Stomach (tissue), 8 donors: ENCODE measurements at regions not wholly inside any gene's neighbourhood (a gene's known extent, or its start where the extent isn't known, plus 50 kb on each side); places are given as distances from the start of the nearest gene placed in this dataset.

Source experiments
- DNase-seq, 2 donors: peaks; one replicate each; pipeline versions ENCODE4 v3.0.0 to v3.0.0-alpha.2; 2013 to 2019
- H3K27ac ChIP-seq, 5 donors: fragments of 200-600 bp in 4 of 5; sonication (generic) in 4 of 5; one replicate each; pipeline ENCODE4 v1.5.1; 2013 to 2019; ENCODE audit warnings: mild to moderate bottlenecking in 1 of 5, moderate library complexity in 1 of 5
- H3K27me3 ChIP-seq, 3 donors: fragments of 200-600 bp; sonication (generic); one replicate each; pipeline ENCODE4 v1.5.1; 2017 to 2019; ENCODE audit warnings: mixed run types in 1 of 3
- H3K36me3 ChIP-seq, 4 donors: fragments of 200-600 bp; sonication (generic); 1 replicate in 3 of 4; 2 replicates in 1 of 4; pipeline ENCODE4 v1.5.1; 2016 to 2019
- H3K4me1 ChIP-seq, 4 donors: fragments of 200-600 bp; sonication (generic); one replicate each; pipeline ENCODE4 v1.5.1; 2016 to 2019
- H3K4me3 ChIP-seq, 4 donors: fragments of 200-600 bp; sonication (generic) in 3 of 4; one replicate each; pipeline ENCODE4 v1.5.1; 2016 to 2019; ENCODE audit warnings: mild to moderate bottlenecking in 1 of 4
- H3K9me3 ChIP-seq, 4 donors: fragments of 200-600 bp; sonication (generic); one replicate each; pipeline ENCODE4 v1.5.1; 2016 to 2019
- EP300 ChIP-seq: sonication (generic); formaldehyde crosslinking; IDR thresholded peaks from one replicate; pipeline ENCODE4 v1.6.1; 2017; ENCODE audit warnings: antibody characterized with exemption
- POLR2A ChIP-seq, 4 donors: fragments of 450-650 bp; IDR thresholded peaks; one replicate each; pipeline ENCODE4 v1.6.1; 2016; ENCODE audit warnings: antibody characterized with exemption in 4 of 4, control low read depth in 2 of 4, mild to moderate bottlenecking in 1 of 4, moderate library complexity in 1 of 4
- POLR2AphosphoS5 ChIP-seq, 3 donors: sonication (generic); formaldehyde crosslinking; IDR thresholded peaks; one replicate each; pipeline ENCODE4 v1.6.1; 2016; ENCODE audit warnings: antibody characterized with exemption in 3 of 3
- WGBS, 5 donors: extraction: QIAGEN DNeasy Blood & Tissue Kit in 3 of 5; methylation state at CpG; one replicate each; pipeline versions ENCODE4 v1.1.5 to v1.1.7; 2013 to 2018; 5-methylcytosine and 5-hydroxymethylcytosine counted together
- intact Hi-C: fragments of 100-400 bp; cut with DNase I; formaldehyde crosslinking; loops from one replicate; pipeline ENCODE4 v1.15.1; 2023; ENCODE audit warnings: low total_unique reads
- TF ChIP-seq, protein P1 (sequence below), 7 experiments: fragments of 450-650 bp in 4 of 7; fragments of 200-600 bp in 3 of 7; sonication (generic) in 3 of 7; IDR thresholded peaks; one replicate each; pipeline ENCODE4 v1.5.1; 2016 to 2019; ENCODE audit warnings: antibody characterized with exemption in 7 of 7, control low read depth in 2 of 7, mild to moderate bottlenecking in 1 of 7
- donor health status: healthy with polysubstance abuse.
- donor health status: Bipolar disorder and iron deficiency.
- donor health status: healthy.

DNA sequence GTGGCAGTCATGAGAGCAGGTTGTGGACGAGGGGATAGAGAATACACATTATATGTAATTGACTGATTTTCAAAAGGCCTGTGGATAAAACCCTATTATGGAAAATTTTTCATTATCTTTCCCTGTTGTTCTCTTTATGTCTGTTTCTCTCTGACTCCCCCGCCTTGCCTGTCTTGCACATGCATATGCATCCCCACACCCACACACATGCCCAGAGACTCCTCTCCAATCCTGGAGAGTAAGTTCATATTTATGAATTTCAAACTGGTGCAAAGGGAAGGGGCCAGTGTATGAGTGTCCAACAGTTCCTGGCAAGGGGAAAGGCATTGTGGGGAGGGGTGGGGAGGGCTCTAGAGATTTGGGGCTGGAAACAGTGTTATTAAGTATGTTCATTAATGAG lies 60.8 kb upstream of the ARHGAP36 start:
- intact Hi-C loops, result no loop called here
- WGBS, 5 donors, result 42 to 70% (median 51%) methylated on average over 2 of the region's 2 CpGs
- TF ChIP-seq POLR2AphosphoS5 (IDR thresholded peaks at IDR 0.05) (no peak), POLR2A (IDR thresholded peaks at IDR 0.05) (no peak), EP300 (no peak)
- TF ChIP-seq, protein P1, sequence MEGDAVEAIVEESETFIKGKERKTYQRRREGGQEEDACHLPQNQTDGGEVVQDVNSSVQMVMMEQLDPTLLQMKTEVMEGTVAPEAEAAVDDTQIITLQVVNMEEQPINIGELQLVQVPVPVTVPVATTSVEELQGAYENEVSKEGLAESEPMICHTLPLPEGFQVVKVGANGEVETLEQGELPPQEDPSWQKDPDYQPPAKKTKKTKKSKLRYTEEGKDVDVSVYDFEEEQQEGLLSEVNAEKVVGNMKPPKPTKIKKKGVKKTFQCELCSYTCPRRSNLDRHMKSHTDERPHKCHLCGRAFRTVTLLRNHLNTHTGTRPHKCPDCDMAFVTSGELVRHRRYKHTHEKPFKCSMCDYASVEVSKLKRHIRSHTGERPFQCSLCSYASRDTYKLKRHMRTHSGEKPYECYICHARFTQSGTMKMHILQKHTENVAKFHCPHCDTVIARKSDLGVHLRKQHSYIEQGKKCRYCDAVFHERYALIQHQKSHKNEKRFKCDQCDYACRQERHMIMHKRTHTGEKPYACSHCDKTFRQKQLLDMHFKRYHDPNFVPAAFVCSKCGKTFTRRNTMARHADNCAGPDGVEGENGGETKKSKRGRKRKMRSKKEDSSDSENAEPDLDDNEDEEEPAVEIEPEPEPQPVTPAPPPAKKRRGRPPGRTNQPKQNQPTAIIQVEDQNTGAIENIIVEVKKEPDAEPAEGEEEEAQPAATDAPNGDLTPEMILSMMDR (IDR thresholded peaks at IDR 0.05), result no peak

DNA sequence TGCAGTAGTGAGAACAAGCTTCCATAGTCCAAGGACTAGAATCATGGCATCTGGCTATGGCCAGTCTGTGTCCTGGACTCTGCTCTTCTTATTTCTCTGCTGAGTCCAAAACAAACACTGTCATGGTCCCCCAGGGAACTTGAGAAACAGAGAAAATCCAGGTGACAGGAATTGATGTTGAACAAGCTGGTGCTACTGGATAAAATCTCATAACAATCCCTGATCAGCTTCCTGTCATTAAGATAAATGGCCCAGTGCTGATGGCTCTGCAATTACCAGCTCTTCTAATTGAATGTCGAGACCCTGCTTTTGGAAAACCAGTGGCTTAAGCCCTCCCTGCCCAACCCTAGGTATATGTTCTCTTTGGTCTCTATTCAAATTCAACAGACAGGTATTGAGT lies 58.8 kb upstream of the ARHGAP36 start:
- 71 to 83% (median 77%) methylated on average over 1 of the region's 1 CpG for WGBS, 5 donors
- Histone ChIP-seq H3K36me3 (no peaks in the 10 kb centered on the region), H3K27ac (no peak overlapping the region), H3K4me3 (no peak overlapping the region), H3K4me1 (no peaks in the 10 kb centered on the region), H3K27me3 (peaks cover 0 to 10% (median 0%) of the 10 kb centered on the region in 3 donors), H3K9me3 (no peaks in the 10 kb centered on the region)
- TF ChIP-seq, protein P1 (IDR thresholded peaks at IDR 0.05), result no peak
- no peak for TF ChIP-seq POLR2A (IDR thresholded peaks at IDR 0.05)
- TF ChIP-seq POLR2AphosphoS5 (IDR thresholded peaks at IDR 0.05), result no peak
- no peak for TF ChIP-seq EP300
- DNase-seq, result no peak
- intact Hi-C loops, result no loop called here

More for the DNA sequence above, 60.8 kb upstream of the ARHGAP36 start:
- Histone ChIP-seq H3K36me3 (no peaks in the 10 kb centered on the region), H3K9me3 (no peaks in the 10 kb centered on the region), H3K27ac (no peak overlapping the region), H3K27me3 (peaks cover 0 to 14% (median 0%) of the 10 kb centered on the region in 3 donors), H3K4me1 (no peaks in the 10 kb centered on the region), H3K4me3 (no peak overlapping the region)
- DNase-seq, result no peak
